ENCODE measurements at regions not wholly inside any gene's neighbourhood (a gene's known extent, or its start where the extent isn't known, plus 50 kb on each side); places are given as distances from the start of the nearest gene placed in this dataset.
"Not testable (repeated sequence)": the region's sequence is repeated elsewhere in the genome, so short reads cannot be mapped to it uniquely, and the experiment has no call there.

DNA sequence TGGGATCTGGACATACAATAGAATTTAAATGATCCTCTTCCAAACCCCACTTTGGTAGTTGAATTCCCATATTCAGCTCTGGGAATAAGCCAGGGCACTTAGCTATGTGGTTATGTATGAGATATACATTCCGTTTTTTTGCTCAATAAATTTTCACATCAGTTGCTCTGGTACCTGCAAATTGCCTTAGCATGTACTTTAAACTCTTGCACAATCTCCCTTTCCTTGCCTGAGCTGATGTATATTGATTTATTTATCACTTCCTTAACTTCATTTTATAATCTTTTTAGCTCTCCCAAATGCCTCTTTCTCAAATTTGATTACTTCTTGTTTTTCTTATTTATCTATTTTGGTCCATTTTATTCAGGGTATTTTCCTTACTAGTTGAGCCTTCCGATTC is 90.1 kb upstream of the AGA start:
- H2BK15ac ChIP-seq (ENCODE audit: low read length): no peak overlapping the region
- no peak for DNase-seq (ENCODE audit: low spot score)
- H3K4me3 ChIP-seq (ENCODE audit: low read length in 2 of 2): no peak overlapping the region
- H2BK120ac ChIP-seq (ENCODE audit: low read depth, low read length): no peak overlapping the region
- H3K9ac ChIP-seq (ENCODE audit: low read depth, low read length, poor library complexity): no peak overlapping the region
- peaks cover 2 to 6% of the 10 kb centered on the region in 2 donors for H3K4me1 ChIP-seq (ENCODE audit: control insufficient read depth in 2 of 2, insufficient read depth in 1 of 2, low read depth in 1 of 2, low read length in 2 of 2)
- no peaks in the 10 kb centered on the region for H3K79me1 ChIP-seq (ENCODE audit: low read depth, low read length)
- H3K9me3 ChIP-seq (replicated peaks in 1 of 2; ENCODE audit: control insufficient read depth in 2 of 2, insufficient read depth in 1 of 2, low read depth in 1 of 2, low read length in 2 of 2): no peaks in the 10 kb centered on the region
- no peak overlapping the region for H3K18ac ChIP-seq (ENCODE audit: low read length)
- no peaks in the 10 kb centered on the region for H3K36me3 ChIP-seq (replicated peaks in 1 of 2; ENCODE audit: control insufficient read depth in 2 of 2, insufficient read depth in 2 of 2, low read length in 2 of 2)
- H2AFZ ChIP-seq (ENCODE audit: low read length): no peak overlapping the region
- no peaks in the 10 kb centered on the region for H3K27me3 ChIP-seq (ENCODE audit: control insufficient read depth in 3 of 3, insufficient read depth in 3 of 3, low read depth in 1 of 3, low read length in 3 of 3)
- no peak overlapping the region for H4K8ac ChIP-seq (ENCODE audit: low read depth, low read length)
- H3K23ac ChIP-seq (ENCODE audit: low read depth, low read length, poor library complexity): no peak overlapping the region
- no peak overlapping the region for H3K27ac ChIP-seq (replicated peaks; ENCODE audit: low read length)
- H4K91ac ChIP-seq (ENCODE audit: low read depth, low read length, poor library complexity): no peak overlapping the region
- WGBS, 2 donors (ENCODE audit: extremely low coverage in 2 of 2, insufficient read length in 2 of 2, insufficient replicate concordance in 1 of 2): no CpG with 5 or more reads among the region's 2 CpGs
- H2BK5ac ChIP-seq (ENCODE audit: low read length): no peak overlapping the region
- H3K4me2 ChIP-seq (ENCODE audit: insufficient read depth, low read length, poor library complexity, severe bottlenecking): no peak overlapping the region
- no peak overlapping the region for H2AK5ac ChIP-seq (ENCODE audit: low read depth, low read length)
- no peak overlapping the region for H2BK12ac ChIP-seq (ENCODE audit: low read length)
- H3K14ac ChIP-seq (ENCODE audit: low read length): no peak overlapping the region
- H3K4ac ChIP-seq (ENCODE audit: low read length): no peak overlapping the region

DNA sequence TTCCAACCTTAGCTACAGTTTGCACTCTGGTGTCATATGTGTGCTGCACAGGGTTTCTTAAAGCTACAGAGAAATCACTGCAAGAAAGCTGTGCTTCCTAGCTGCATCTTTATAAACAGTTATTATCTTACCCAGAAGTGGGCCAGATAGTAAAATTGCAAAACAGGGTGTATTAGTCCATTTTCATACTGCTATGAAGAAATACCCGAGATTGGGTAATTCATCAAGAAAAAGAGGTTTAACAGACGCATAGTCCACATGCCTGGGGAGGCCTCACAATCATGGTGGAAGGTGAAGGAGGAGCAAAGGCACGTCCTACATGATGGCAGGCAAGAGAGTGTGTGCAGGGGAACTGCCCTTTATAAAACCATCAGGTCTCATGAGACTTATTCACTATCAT is 92.6 kb upstream of the AGA start:
- H3K27ac ChIP-seq (replicated peaks; ENCODE audit: low read length); H3K36me3 ChIP-seq (replicated peaks in 1 of 2; ENCODE audit: control insufficient read depth in 2 of 2, insufficient read depth in 2 of 2, low read length in 2 of 2): not testable (repeated sequence)
- no CpG with 5 or more reads among the region's 3 CpGs for WGBS, 2 donors (ENCODE audit: extremely low coverage in 2 of 2, insufficient read length in 2 of 2, insufficient replicate concordance in 1 of 2)

DNA sequence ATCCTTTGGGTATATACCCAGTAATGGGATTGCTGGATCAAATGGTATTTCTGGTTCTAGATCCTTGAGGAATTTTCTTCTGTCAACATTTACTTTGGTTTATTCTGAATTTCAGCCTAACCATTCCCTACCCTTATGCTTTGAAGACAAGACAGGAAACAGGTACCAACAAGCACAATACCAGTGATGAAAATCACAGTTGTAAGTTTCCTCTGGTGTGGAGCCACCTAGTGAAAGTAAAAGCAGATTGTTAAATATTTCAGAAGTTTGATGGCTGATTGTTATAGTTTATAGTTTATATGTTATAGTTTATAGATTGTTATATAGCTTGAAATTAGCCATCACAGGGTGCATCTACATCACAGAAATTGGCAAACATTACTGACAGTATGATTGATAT is 104.5 kb upstream of the AGA start:
- DNase-seq (ENCODE audit: low spot score): no peak
- Histone ChIP-seq H2BK15ac (ENCODE audit: low read length) (no peak overlapping the region), H3K4me2 (ENCODE audit: insufficient read depth, low read length, poor library complexity, severe bottlenecking) (no peak overlapping the region), H3K9ac (ENCODE audit: low read depth, low read length, poor library complexity) (no peak overlapping the region), H3K18ac (ENCODE audit: low read length) (no peak overlapping the region), H3K4me1 (ENCODE audit: control insufficient read depth in 2 of 2, insufficient read depth in 1 of 2, low read depth in 1 of 2, low read length in 2 of 2) (no peaks in the 10 kb centered on the region), H3K27me3 (ENCODE audit: control insufficient read depth in 3 of 3, insufficient read depth in 3 of 3, low read depth in 1 of 3, low read length in 3 of 3) (no peaks in the 10 kb centered on the region), H3K79me1 (ENCODE audit: low read depth, low read length) (no peaks in the 10 kb centered on the region), H3K23ac (ENCODE audit: low read depth, low read length, poor library complexity) (no peak overlapping the region), H3K4ac (ENCODE audit: low read length) (no peak overlapping the region), H3K27ac (replicated peaks; ENCODE audit: low read length) (no peak overlapping the region), H3K36me3 (replicated peaks in 1 of 2; ENCODE audit: control insufficient read depth in 2 of 2, insufficient read depth in 2 of 2, low read length in 2 of 2) (no peaks in the 10 kb centered on the region), H4K91ac (ENCODE audit: low read depth, low read length, poor library complexity) (no peak overlapping the region), H2BK12ac (ENCODE audit: low read length) (no peak overlapping the region), H2BK120ac (ENCODE audit: low read depth, low read length) (no peak overlapping the region), H4K8ac (ENCODE audit: low read depth, low read length) (no peak overlapping the region), H3K14ac (ENCODE audit: low read length) (no peak overlapping the region), H2AK5ac (ENCODE audit: low read depth, low read length) (no peak overlapping the region), H2BK5ac (ENCODE audit: low read length) (no peak overlapping the region), H2AFZ (ENCODE audit: low read length) (no peak overlapping the region), H3K9me3 (replicated peaks in 1 of 2; ENCODE audit: control insufficient read depth in 2 of 2, insufficient read depth in 1 of 2, low read depth in 1 of 2, low read length in 2 of 2) (no peaks in the 10 kb centered on the region), H3K4me3 (ENCODE audit: low read length in 2 of 2) (no peak overlapping the region)

More for the DNA sequence above, 92.6 kb upstream of the AGA start:
- H3K9ac ChIP-seq (ENCODE audit: low read depth, low read length, poor library complexity); H3K23ac ChIP-seq (ENCODE audit: low read depth, low read length, poor library complexity); H4K91ac ChIP-seq (ENCODE audit: low read depth, low read length, poor library complexity); DNase-seq (ENCODE audit: low spot score); H3K79me1 ChIP-seq (ENCODE audit: low read depth, low read length); H3K27me3 ChIP-seq (ENCODE audit: control insufficient read depth in 3 of 3, insufficient read depth in 3 of 3, low read depth in 1 of 3, low read length in 3 of 3); H2BK5ac ChIP-seq (ENCODE audit: low read length); H3K4ac ChIP-seq (ENCODE audit: low read length); H3K4me3 ChIP-seq (ENCODE audit: low read length in 2 of 2); H2AFZ ChIP-seq (ENCODE audit: low read length); H2BK120ac ChIP-seq (ENCODE audit: low read depth, low read length); H4K8ac ChIP-seq (ENCODE audit: low read depth, low read length); H2BK15ac ChIP-seq (ENCODE audit: low read length); H3K4me2 ChIP-seq (ENCODE audit: insufficient read depth, low read length, poor library complexity, severe bottlenecking); H3K4me1 ChIP-seq (ENCODE audit: control insufficient read depth in 2 of 2, insufficient read depth in 1 of 2, low read depth in 1 of 2, low read length in 2 of 2); H2AK5ac ChIP-seq (ENCODE audit: low read depth, low read length); H2BK12ac ChIP-seq (ENCODE audit: low read length); H3K18ac ChIP-seq (ENCODE audit: low read length); H3K14ac ChIP-seq (ENCODE audit: low read length); H3K9me3 ChIP-seq (replicated peaks in 1 of 2; ENCODE audit: control insufficient read depth in 2 of 2, insufficient read depth in 1 of 2, low read depth in 1 of 2, low read length in 2 of 2): not testable (repeated sequence)

DNA sequence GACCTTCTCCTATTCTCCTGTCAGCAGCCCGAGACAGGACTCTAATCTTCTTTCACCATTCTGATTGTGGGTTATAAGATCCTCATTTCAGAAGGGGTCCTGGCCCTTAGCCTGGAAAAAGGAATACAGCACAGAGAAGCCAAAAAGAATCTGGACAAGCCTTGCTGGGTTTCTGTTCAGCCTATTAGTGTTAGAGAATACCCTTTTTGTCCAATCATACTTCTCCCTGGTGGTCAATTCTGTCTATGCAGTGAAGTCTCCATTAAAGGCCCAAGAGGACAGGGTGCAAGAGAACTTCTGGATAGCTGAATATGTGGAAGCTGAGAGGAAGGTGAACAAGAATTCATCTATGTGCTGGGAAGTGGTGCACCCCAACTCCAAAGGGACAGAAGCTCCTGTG is 105.7 kb upstream of the AGA start:
- Histone ChIP-seq H2AFZ (ENCODE audit: low read length) (no peak overlapping the region), H3K27ac (replicated peaks; ENCODE audit: low read length) (no peak overlapping the region), H3K4me1 (ENCODE audit: control insufficient read depth in 2 of 2, insufficient read depth in 1 of 2, low read depth in 1 of 2, low read length in 2 of 2) (no peaks in the 10 kb centered on the region), H3K4me3 (ENCODE audit: low read length in 2 of 2) (no peak overlapping the region), H3K79me1 (ENCODE audit: low read depth, low read length) (no peaks in the 10 kb centered on the region), H2BK120ac (ENCODE audit: low read depth, low read length) (no peak overlapping the region), H3K9me3 (replicated peaks in 1 of 2; ENCODE audit: control insufficient read depth in 2 of 2, insufficient read depth in 1 of 2, low read depth in 1 of 2, low read length in 2 of 2) (no peaks in the 10 kb centered on the region), H2BK5ac (ENCODE audit: low read length) (no peak overlapping the region), H2AK5ac (ENCODE audit: low read depth, low read length) (no peak overlapping the region), H2BK15ac (ENCODE audit: low read length) (no peak overlapping the region), H3K4ac (ENCODE audit: low read length) (no peak overlapping the region), H3K14ac (ENCODE audit: low read length) (no peak overlapping the region), H2BK12ac (ENCODE audit: low read length) (no peak overlapping the region), H4K8ac (ENCODE audit: low read depth, low read length) (no peak overlapping the region), H3K9ac (ENCODE audit: low read depth, low read length, poor library complexity) (no peak overlapping the region), H3K36me3 (replicated peaks in 1 of 2; ENCODE audit: control insufficient read depth in 2 of 2, insufficient read depth in 2 of 2, low read length in 2 of 2) (no peaks in the 10 kb centered on the region), H3K4me2 (ENCODE audit: insufficient read depth, low read length, poor library complexity, severe bottlenecking) (no peak overlapping the region), H4K91ac (ENCODE audit: low read depth, low read length, poor library complexity) (no peak overlapping the region), H3K27me3 (ENCODE audit: control insufficient read depth in 3 of 3, insufficient read depth in 3 of 3, low read depth in 1 of 3, low read length in 3 of 3) (no peaks in the 10 kb centered on the region), H3K18ac (ENCODE audit: low read length) (no peak overlapping the region), H3K23ac (ENCODE audit: low read depth, low read length, poor library complexity) (no peak overlapping the region)
- DNase-seq (ENCODE audit: low spot score): no peak
- no CpG with 5 or more reads among the region's 1 CpG for WGBS, 2 donors (ENCODE audit: extremely low coverage in 2 of 2, insufficient read length in 2 of 2, insufficient replicate concordance in 1 of 2)

All from neuronal stem cell (in vitro differentiated cells).